Fibroblast of mammary gland (primary cell): ENCODE measurements at regions not wholly inside any gene's neighbourhood (a gene's known extent, or its start where the extent isn't known, plus 50 kb on each side); places are given as distances from the start of the nearest gene placed in this dataset.

Experiments used
- DNase-seq: peaks from one replicate; pipeline ENCODE4 v3.0.0-alpha.2; 2010; ENCODE audit warnings: low read depth
- H3K4me3 ChIP-seq: 2 replicates; pipeline ENCODE4 v1.5.1; 2011; ENCODE audit warnings: low read depth, mild to moderate bottlenecking, low read length, moderate library complexity; ENCODE audit not compliant: control insufficient read depth
- CTCF ChIP-seq: conservative IDR thresholded peaks from 2 replicates; pipeline ENCODE4 v1.5.1; 2011; ENCODE audit warnings: low read depth, low read length, inconsistent platforms; ENCODE audit not compliant: control insufficient read depth, insufficient read depth

- no peak for TF ChIP-seq CTCF
- no peak overlapping the region for H3K4me3 ChIP-seq
- no peak for DNase-seq
These were observed 363.5 kb upstream of the ADGRL2 start for GRCh38 chr1:81437213-81437612.

GRCh38 chr1:81435175-81435574, 365.6 kb upstream of the ADGRL2 start:
- no peak for TF ChIP-seq CTCF
- no peak for DNase-seq
- H3K4me3 ChIP-seq, result no peak overlapping the region

- H3K4me3 ChIP-seq, result no peak overlapping the region
- no peak for TF ChIP-seq CTCF
- no peak for DNase-seq
These were observed 367.1 kb upstream of the ADGRL2 start for GRCh38 chr1:81433676-81434075.

GRCh38 chr1:81432654-81433109, 368.1 kb upstream of the ADGRL2 start:
- H3K4me3 ChIP-seq, result no peak overlapping the region
- no peak for TF ChIP-seq CTCF
- no peak for DNase-seq

- DNase-seq, result no peak
- no peak for TF ChIP-seq CTCF
- no peak overlapping the region for H3K4me3 ChIP-seq
These were observed 368.7 kb upstream of the ADGRL2 start for GRCh38 chr1:81432059-81432458.

- no peak for DNase-seq
- no peak overlapping the region for H3K4me3 ChIP-seq
- no peak for TF ChIP-seq CTCF
These were observed 369.1 kb upstream of the ADGRL2 start for GRCh38 chr1:81431624-81432000.

- DNase-seq, result no peak
- no peak for TF ChIP-seq CTCF
These were observed 369.6 kb upstream of the ADGRL2 start for GRCh38 chr1:81430955-81431623.

More at GRCh38 chr1:81430955-81431623, 369.6 kb upstream of the ADGRL2 start:
- H3K4me3 ChIP-seq, result no peak overlapping the region
